ENCODE measurements at regions not wholly inside any gene's neighbourhood (a gene's known extent, or its start where the extent isn't known, plus 50 kb on each side); places are given as distances from the start of the nearest gene placed in this dataset.

GRCh38 chr5:5592541-5592940 lies 170.1 kb downstream of the ICE1 start:
- TF ChIP-seq CTCF (IDR thresholded peaks at IDR 0.05) = no peak
- no peak for TF ChIP-seq POLR2AphosphoS5 (IDR thresholded peaks at IDR 0.05)
- no peak for TF ChIP-seq EP300 (IDR thresholded peaks at IDR 0.05)
- no peak for TF ChIP-seq POLR2A (IDR thresholded peaks at IDR 0.05; ENCODE audit: low read depth)
